Gastrocnemius medialis (tissue), 4 donors: ENCODE measurements at regions not wholly inside any gene's neighbourhood (a gene's known extent, or its start where the extent isn't known, plus 50 kb on each side); places are given as distances from the start of the nearest gene placed in this dataset.

Experiments used
- CTCF ChIP-seq, 5 experiments: fragments of 450-650 bp in 3 of 5; fragments of 200-600 bp in 2 of 5; sonication (generic) in 2 of 5; IDR thresholded peaks in 4 of 5; conservative IDR thresholded peaks in 1 of 5; 1 replicate in 4 of 5; 2 replicates in 1 of 5; pipeline ENCODE4 v1.5.1; 2016 to 2019; ENCODE audit warnings: antibody characterized with exemption in 5 of 5, mild to moderate bottlenecking in 3 of 5, moderate library complexity in 3 of 5
- POLR2A ChIP-seq, 2 donors: fragments of 450-650 bp; IDR thresholded peaks; one replicate each; pipeline ENCODE4 v1.6.1; 2017; ENCODE audit warnings: antibody characterized with exemption in 2 of 2, mild to moderate bottlenecking in 2 of 2, moderate library complexity in 2 of 2

- TF ChIP-seq CTCF (IDR thresholded peaks at IDR 0.05 in 4 of 5, conservative IDR thresholded peaks at IDR 0.05 in 1 of 5) (no peak), POLR2A (IDR thresholded peaks at IDR 0.05) (no peak)
These were observed 139.3 kb upstream of the SHB start for GRCh38 chr9:38208206-38208901.
